Immature natural killer cell (primary cell): ENCODE measurements at regions not wholly inside any gene's neighbourhood (a gene's known extent, or its start where the extent isn't known, plus 50 kb on each side); places are given as distances from the start of the nearest gene placed in this dataset.

Experiments
- DNase-seq, 3 donors: peaks; one replicate each; pipeline ENCODE4 v3.0.0; 2022; ENCODE audit warnings: mixed read lengths in 1 of 3
- H3K27ac Mint-ChIP-seq, 6 donors: one replicate each; pipeline ENCODE4 v1.8.0; 2020; ENCODE audit warnings: mixed read lengths in 6 of 6, mild to moderate bottlenecking in 5 of 6, inconsistent platforms in 4 of 6, moderate library complexity in 3 of 6
- H3K27me3 Mint-ChIP-seq, 3 donors: one replicate each; pipeline ENCODE4 v1.8.0; 2020 to 2021; ENCODE audit warnings: low read depth in 3 of 3, mild to moderate bottlenecking in 3 of 3, mixed read lengths in 3 of 3, moderate library complexity in 3 of 3, inconsistent platforms in 1 of 3
- H3K36me3 Mint-ChIP-seq, 3 donors: one replicate each; pipeline ENCODE4 v1.8.0; 2020; ENCODE audit warnings: mixed read lengths in 3 of 3, inconsistent platforms in 2 of 3, mild to moderate bottlenecking in 2 of 3
- H3K4me1 Mint-ChIP-seq, 2 donors: one replicate each; pipeline ENCODE4 v1.8.0; 2020; ENCODE audit warnings: inconsistent platforms in 2 of 2, mild to moderate bottlenecking in 2 of 2, mixed read lengths in 2 of 2, moderate library complexity in 1 of 2
- H3K4me3 Mint-ChIP-seq, 5 donors: one replicate each; pipeline ENCODE4 v1.8.0; 2020; ENCODE audit warnings: mild to moderate bottlenecking in 5 of 5, mixed read lengths in 5 of 5, inconsistent platforms in 3 of 5, moderate library complexity in 3 of 5
- H3K9me3 Mint-ChIP-seq, 6 donors: one replicate each; pipeline ENCODE4 v1.8.0; 2020; ENCODE audit warnings: mild to moderate bottlenecking in 6 of 6, mixed read lengths in 6 of 6, inconsistent platforms in 4 of 6, moderate library complexity in 3 of 6

- no peak for DNase-seq
- Mint-ChIP-seq H3K27ac (no peak overlapping the region), H3K36me3 (no peaks in the 10 kb centered on the region), H3K27me3 (peaks cover 0 to 3% (median 2%) of the 10 kb centered on the region in 3 donors), H3K4me1 (no peaks in the 10 kb centered on the region), H3K9me3 (peaks cover 0 to 2% (median 0%) of the 10 kb centered on the region in 6 donors), H3K4me3 (no peak overlapping the region)
Measured at GRCh38 chr2:207276858-207277257, 111.1 kb upstream of the KLF7 start.

GRCh38 chr2:207279520-207279919, 113.8 kb upstream of the KLF7 start:
- peaks cover 2 to 3% (median 2%) of the 10 kb centered on the region in 3 donors for H3K27me3 Mint-ChIP-seq
- H3K4me1 Mint-ChIP-seq = peaks cover 5 to 15% of the 10 kb centered on the region in 2 donors
- H3K4me3 Mint-ChIP-seq = no peak overlapping the region
- no peak for DNase-seq
- no peaks in the 10 kb centered on the region for H3K36me3 Mint-ChIP-seq
- no peak overlapping the region for H3K27ac Mint-ChIP-seq
- H3K9me3 Mint-ChIP-seq = peaks cover 0 to 2% (median 0%) of the 10 kb centered on the region in 6 donors

DNA sequence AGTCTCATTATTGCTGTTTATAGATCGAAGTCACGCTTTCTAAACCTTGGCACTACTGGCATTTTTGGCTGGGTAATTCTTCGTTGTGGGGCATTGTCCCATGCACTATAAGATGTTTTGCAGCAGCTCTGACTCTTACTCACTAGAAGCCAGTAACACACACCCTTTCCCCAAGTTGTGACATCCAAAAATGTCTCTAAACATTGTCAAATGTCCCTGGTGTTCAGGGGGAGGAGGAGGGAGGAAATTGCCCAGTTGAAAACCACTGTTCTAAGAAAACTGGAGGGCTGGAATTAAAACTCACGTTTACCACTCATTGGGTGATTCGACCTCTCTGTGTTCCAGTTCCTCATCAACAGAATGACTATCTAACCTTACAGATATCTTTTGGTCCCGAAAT, 115.7 kb upstream of the KLF7 start:
- peaks cover 0 to 4% (median 0%) of the 10 kb centered on the region in 3 donors for H3K27me3 Mint-ChIP-seq
- H3K4me3 Mint-ChIP-seq = no peak overlapping the region
- H3K36me3 Mint-ChIP-seq = no peaks in the 10 kb centered on the region
- H3K4me1 Mint-ChIP-seq = peaks cover 5 to 15% of the 10 kb centered on the region in 2 donors
- DNase-seq = no peak
- no peaks in the 10 kb centered on the region for H3K9me3 Mint-ChIP-seq
- H3K27ac Mint-ChIP-seq = no peak overlapping the region

DNA sequence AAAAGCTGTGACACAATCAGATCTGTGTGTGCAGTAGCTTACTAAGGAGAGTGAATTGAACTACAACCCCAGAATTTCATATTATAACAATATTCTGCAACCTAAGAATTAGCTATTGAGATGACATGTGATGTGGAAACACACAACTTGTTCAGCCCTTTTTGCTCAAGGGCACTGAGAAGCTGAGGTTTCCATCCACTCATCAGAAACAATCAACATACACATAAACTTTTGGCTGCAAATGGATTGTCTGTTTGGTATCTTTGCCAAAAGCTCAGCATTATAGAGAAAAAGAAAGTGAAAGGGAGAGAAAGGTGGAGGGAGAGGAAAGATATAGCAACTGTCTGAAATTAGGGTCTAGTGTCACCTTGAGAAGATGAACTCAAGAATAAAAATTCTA, 117.2 kb upstream of the KLF7 start:
- H3K27ac Mint-ChIP-seq = peak overlapping the region in 1 of 6 donors; percentile 62
- H3K36me3 Mint-ChIP-seq = no peaks in the 10 kb centered on the region
- no peaks in the 10 kb centered on the region for H3K9me3 Mint-ChIP-seq
- peak overlapping the region in 2 of 5 donors; percentile 42 to 43 for H3K4me3 Mint-ChIP-seq
- H3K4me1 Mint-ChIP-seq = peaks cover 5 to 15% of the 10 kb centered on the region in 2 donors
- H3K27me3 Mint-ChIP-seq = peaks cover 0 to 4% (median 0%) of the 10 kb centered on the region in 3 donors
- no peak for DNase-seq

DNA sequence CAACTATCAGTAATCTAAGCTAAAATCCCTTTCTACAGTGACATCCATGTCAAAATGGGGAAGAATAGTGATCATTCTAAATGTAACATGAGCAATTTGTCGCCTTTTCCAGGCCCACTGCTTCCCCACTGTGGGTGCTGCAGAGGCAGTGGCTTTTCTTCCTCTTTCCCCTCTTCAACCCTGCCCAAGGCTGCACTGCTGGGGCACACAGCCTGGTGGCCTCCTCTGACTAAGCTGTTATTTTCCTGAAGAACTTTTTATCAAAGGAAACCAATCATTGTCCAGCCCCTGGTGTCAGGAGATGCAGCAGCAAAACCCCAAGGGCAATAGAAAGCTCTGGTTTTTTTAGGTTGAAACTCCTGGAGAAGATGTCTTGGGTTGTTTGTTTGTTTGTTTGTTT, 117.6 kb upstream of the KLF7 start:
- Mint-ChIP-seq H3K4me1 (peaks cover 5 to 15% of the 10 kb centered on the region in 2 donors), H3K27ac (peak overlapping the region in 1 of 6 donors; percentile 28), H3K4me3 (peak overlapping the region in 1 of 5 donors; percentile 43), H3K27me3 (peaks cover 0 to 4% (median 0%) of the 10 kb centered on the region in 3 donors), H3K36me3 (no peaks in the 10 kb centered on the region), H3K9me3 (no peaks in the 10 kb centered on the region)
- DNase-seq = no peak

DNA sequence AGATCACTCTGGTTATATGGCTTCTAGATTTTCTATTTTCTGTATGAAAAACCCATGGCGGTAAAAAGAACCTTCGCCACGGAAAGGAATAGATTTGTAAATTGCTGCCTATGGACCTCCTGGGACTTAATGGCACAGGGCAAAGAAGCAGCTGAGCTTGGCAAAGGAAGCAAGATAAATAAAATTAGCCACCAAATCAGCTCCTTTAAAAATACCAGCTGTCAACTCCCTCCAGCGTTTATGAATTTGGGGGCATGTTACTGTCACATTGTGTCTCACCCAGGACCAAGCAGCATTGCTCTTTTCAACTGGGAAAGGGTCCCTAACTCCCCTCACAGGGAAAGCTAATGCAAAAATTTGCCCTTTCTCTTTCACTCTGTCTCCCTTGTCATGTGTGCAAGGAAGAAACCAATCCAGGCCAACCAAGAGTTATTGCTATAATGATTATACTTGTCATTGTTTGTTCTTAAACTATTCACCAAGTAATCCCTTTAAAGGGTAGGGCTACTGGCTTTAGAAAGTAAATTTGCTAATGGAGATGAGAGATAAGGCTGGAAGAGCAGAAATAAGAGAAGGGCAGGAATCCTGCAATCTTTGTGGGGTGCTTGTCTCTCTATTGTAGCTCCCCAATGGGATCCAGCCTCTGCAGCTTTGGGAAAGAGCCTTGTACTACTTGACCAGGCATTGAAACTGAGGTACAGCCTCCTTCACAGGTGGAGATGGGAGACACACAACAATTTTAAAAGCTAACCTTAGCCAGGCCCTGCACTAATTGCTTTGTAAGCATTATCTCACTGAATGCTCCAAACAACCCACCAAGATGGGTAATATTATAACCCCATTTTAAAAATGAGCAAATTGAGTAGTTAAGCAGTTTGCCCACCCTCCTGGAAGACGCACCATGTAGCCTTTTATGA, 119.1 kb upstream of the KLF7 start:
- peaks cover 5 to 15% of the 10 kb centered on the region in 2 donors for H3K4me1 Mint-ChIP-seq
- H3K27ac Mint-ChIP-seq = no peak overlapping the region
- H3K9me3 Mint-ChIP-seq = no peaks in the 10 kb centered on the region
- peaks cover 0 to 4% (median 0%) of the 10 kb centered on the region in 3 donors for H3K27me3 Mint-ChIP-seq
- no peak overlapping the region for H3K4me3 Mint-ChIP-seq
- no peaks in the 10 kb centered on the region for H3K36me3 Mint-ChIP-seq
- no peak for DNase-seq

- no peak for DNase-seq
Measured at GRCh38 chr2:207285473-207285815, 119.7 kb upstream of the KLF7 start.

GRCh38 chr2:207286106-207286505, 120.4 kb upstream of the KLF7 start:
- Mint-ChIP-seq H3K9me3 (no peaks in the 10 kb centered on the region), H3K27me3 (peaks cover 0 to 4% (median 0%) of the 10 kb centered on the region in 3 donors), H3K4me3 (no peak overlapping the region), H3K27ac (no peak overlapping the region), H3K36me3 (peaks cover 0 to 4% (median 0%) of the 10 kb centered on the region in 3 donors), H3K4me1 (peaks cover 5 to 15% of the 10 kb centered on the region in 2 donors)
- no peak for DNase-seq

More at GRCh38 chr2:207285473-207285815, 119.7 kb upstream of the KLF7 start:
- no peaks in the 10 kb centered on the region for H3K36me3 Mint-ChIP-seq
- H3K27ac Mint-ChIP-seq = no peak overlapping the region
- no peak overlapping the region for H3K4me3 Mint-ChIP-seq
- H3K27me3 Mint-ChIP-seq = peaks cover 0 to 4% (median 0%) of the 10 kb centered on the region in 3 donors
- no peaks in the 10 kb centered on the region for H3K9me3 Mint-ChIP-seq
- H3K4me1 Mint-ChIP-seq = peaks cover 5 to 15% of the 10 kb centered on the region in 2 donors

DNA sequence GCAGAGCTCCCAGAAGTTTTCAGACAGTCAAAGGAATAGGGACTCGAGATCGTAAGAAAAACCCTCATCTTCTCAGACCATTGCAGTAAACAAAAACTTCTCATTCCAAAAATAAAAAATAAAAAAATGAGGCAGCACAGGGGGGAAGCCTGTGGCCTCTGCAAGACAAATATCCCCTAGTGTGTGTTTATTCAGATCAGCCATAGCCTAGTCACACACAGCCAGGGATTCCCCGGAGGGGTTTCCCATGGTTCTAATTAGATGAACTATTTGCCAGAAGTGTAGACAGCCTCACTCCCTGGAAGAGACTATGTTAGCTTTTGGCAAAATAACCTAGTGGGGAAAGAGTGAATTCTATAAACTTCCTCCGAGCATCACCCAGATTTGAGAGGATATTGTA, 122.9 kb upstream of the KLF7 start:
- Mint-ChIP-seq H3K27me3 (peaks cover 0 to 2% (median 0%) of the 10 kb centered on the region in 3 donors), H3K4me3 (no peak overlapping the region), H3K27ac (no peak overlapping the region), H3K9me3 (no peaks in the 10 kb centered on the region), H3K36me3 (peaks cover 0 to 4% (median 0%) of the 10 kb centered on the region in 3 donors), H3K4me1 (peaks cover 0 to 7% of the 10 kb centered on the region in 2 donors)
- DNase-seq = no peak

DNA sequence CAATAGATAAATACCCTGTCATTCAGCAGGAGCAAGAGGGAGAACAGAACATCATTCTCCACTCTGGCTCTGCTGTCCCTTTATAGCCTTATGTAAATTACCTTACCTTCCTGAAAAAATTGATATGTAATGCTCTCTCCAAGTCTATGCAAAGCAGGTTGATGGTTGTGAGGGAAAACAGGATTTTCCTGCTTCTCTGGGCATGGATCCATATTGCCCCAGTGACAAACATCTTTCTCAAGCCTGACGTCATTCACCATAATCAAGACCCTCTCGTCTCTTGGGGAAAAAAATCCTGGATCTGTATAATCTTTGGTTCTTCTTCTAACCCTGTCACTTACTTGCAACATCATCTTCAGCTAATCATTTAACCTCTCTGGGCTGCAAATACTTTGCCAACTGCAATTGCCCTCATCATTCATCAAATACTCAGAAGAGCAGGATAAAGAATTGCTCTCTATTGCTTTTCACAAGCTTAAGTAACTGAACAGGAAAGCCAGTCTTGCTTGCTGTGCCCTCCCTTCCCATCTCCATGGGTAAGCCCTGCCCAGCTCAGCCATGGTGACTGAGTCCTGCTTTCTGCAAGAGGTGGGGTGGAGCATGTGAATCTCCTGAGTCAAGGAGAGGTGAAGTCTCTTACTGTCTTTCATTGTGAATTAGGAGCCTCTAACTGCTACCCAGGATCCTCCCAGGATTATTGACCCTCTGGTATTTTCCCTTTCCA, 123.7 kb upstream of the KLF7 start:
- H3K4me3 Mint-ChIP-seq = no peak overlapping the region
- H3K27me3 Mint-ChIP-seq = peaks cover 0 to 2% (median 0%) of the 10 kb centered on the region in 3 donors
- peaks cover 0 to 4% (median 0%) of the 10 kb centered on the region in 3 donors for H3K36me3 Mint-ChIP-seq
- peaks cover 0 to 8% of the 10 kb centered on the region in 2 donors for H3K4me1 Mint-ChIP-seq
- no peak overlapping the region for H3K27ac Mint-ChIP-seq
- DNase-seq = no peak
- H3K9me3 Mint-ChIP-seq = no peaks in the 10 kb centered on the region

GRCh38 chr2:207290833-207291624, 125.3 kb upstream of the KLF7 start:
- Mint-ChIP-seq H3K36me3 (peaks cover 0 to 4% (median 0%) of the 10 kb centered on the region in 3 donors), H3K27ac (peak overlapping the region in 1 of 6 donors; percentile 7), H3K9me3 (no peaks in the 10 kb centered on the region), H3K27me3 (no peaks in the 10 kb centered on the region), H3K4me3 (no peak overlapping the region), H3K4me1 (peaks cover 0 to 8% of the 10 kb centered on the region in 2 donors)
- no peak for DNase-seq

DNA sequence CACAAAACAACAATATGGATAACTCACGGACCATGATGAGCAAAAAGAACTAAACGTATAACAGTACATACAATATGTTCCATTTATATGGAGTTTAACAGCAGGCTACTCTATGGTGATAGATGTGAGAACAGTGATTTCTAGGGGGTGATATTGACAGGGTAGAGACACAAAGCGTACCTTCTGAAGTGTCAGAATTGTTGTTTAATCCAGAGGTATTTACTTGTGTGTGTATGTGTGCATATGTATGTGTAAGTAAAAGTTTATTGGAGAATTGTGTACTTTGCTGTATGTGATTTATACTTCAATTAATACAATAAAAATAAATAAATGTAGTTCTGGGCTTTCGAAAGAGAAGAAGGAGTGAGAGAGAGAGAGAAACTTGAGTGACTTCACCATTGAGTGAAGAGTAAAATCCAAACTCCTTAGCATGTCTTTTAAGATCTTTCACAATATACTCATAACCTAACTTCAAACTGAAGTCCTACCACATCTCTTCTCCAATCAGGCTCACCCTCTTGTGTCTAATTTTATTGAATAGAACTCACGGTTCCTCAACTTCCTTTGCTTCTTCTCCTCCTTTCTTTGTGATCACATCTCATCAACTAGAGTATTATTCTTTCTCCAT, 126.0 kb upstream of the KLF7 start:
- no peaks in the 10 kb centered on the region for H3K9me3 Mint-ChIP-seq
- no peak overlapping the region for H3K27ac Mint-ChIP-seq
- peaks cover 0 to 2% (median 0%) of the 10 kb centered on the region in 3 donors for H3K27me3 Mint-ChIP-seq
- peaks cover 0 to 8% of the 10 kb centered on the region in 2 donors for H3K4me1 Mint-ChIP-seq
- no peak overlapping the region for H3K4me3 Mint-ChIP-seq
- H3K36me3 Mint-ChIP-seq = peaks cover 0 to 4% (median 0%) of the 10 kb centered on the region in 3 donors
- no peak for DNase-seq
